Activated naive CD8-positive, alpha-beta T cell treated with anti-CD3 and anti-CD28 coated beads, Interleukin-2, amount 50 U/mL, for 16 hours (primary cell): ENCODE measurements at regions not wholly inside any gene's neighbourhood (a gene's known extent, or its start where the extent isn't known, plus 50 kb on each side); places are given as distances from the start of the nearest gene placed in this dataset.
A peak's percentile ranks its signal among the peaks of the same experiment; 100 is the strongest.

Experiments
- DNase-seq: peaks from one replicate; pipeline ENCODE4 v3.0.0-alpha.2; 2020; ENCODE audit warnings: low read depth, low spot score

- DNase-seq = no peak
These were observed 499.1 kb downstream of the FOXO1 start for GRCh38 chr13:40167327-40167726.

- no peak for DNase-seq
These were observed 497.8 kb downstream of the FOXO1 start for GRCh38 chr13:40168425-40169166.

GRCh38 chr13:40169476-40169875, 497.0 kb downstream of the FOXO1 start:
- no peak for DNase-seq

- no peak for DNase-seq
These were observed 496.4 kb downstream of the FOXO1 start for GRCh38 chr13:40170091-40170490.

GRCh38 chr13:40170982-40171381, 495.5 kb downstream of the FOXO1 start:
- no peak for DNase-seq

GRCh38 chr13:40171566-40171965, 494.9 kb downstream of the FOXO1 start:
- no peak for DNase-seq

GRCh38 chr13:40172149-40172591, 494.3 kb downstream of the FOXO1 start:
- no peak for DNase-seq

- no peak for DNase-seq
These were observed 493.6 kb downstream of the FOXO1 start for GRCh38 chr13:40172878-40173277.

- DNase-seq = no peak
These were observed 490.8 kb downstream of the FOXO1 start for GRCh38 chr13:40175639-40176038.

- no peak for DNase-seq
These were observed 490.2 kb downstream of the FOXO1 start for GRCh38 chr13:40176242-40176641.

- DNase-seq = no peak
These were observed 488.3 kb downstream of the FOXO1 start for GRCh38 chr13:40178130-40178529.

- DNase-seq = no peak
These were observed 486.8 kb downstream of the FOXO1 start for GRCh38 chr13:40179445-40180281.

- DNase-seq = no peak
These were observed 485.7 kb downstream of the FOXO1 start for GRCh38 chr13:40180776-40181175.

GRCh38 chr13:40181203-40181845, 485.1 kb downstream of the FOXO1 start:
- no peak for DNase-seq

GRCh38 chr13:40182591-40182990, 483.9 kb downstream of the FOXO1 start:
- DNase-seq = no peak

GRCh38 chr13:40185414-40185813, 481.0 kb downstream of the FOXO1 start:
- DNase-seq = no peak

GRCh38 chr13:40186041-40186440, 480.4 kb downstream of the FOXO1 start:
- no peak for DNase-seq

GRCh38 chr13:40186626-40187323, 479.7 kb downstream of the FOXO1 start:
- DNase-seq = no peak

- DNase-seq = peak; percentile 48
These were observed 479.1 kb downstream of the FOXO1 start for GRCh38 chr13:40187324-40187795.

- DNase-seq = no peak
These were observed 478.4 kb downstream of the FOXO1 start for GRCh38 chr13:40187841-40188591.

- no peak for DNase-seq
These were observed 477.0 kb downstream of the FOXO1 start for GRCh38 chr13:40189426-40189825.
